ENCODE measurements at regions not wholly inside any gene's neighbourhood (a gene's known extent, or its start where the extent isn't known, plus 50 kb on each side); places are given as distances from the start of the nearest gene placed in this dataset.

DNA sequence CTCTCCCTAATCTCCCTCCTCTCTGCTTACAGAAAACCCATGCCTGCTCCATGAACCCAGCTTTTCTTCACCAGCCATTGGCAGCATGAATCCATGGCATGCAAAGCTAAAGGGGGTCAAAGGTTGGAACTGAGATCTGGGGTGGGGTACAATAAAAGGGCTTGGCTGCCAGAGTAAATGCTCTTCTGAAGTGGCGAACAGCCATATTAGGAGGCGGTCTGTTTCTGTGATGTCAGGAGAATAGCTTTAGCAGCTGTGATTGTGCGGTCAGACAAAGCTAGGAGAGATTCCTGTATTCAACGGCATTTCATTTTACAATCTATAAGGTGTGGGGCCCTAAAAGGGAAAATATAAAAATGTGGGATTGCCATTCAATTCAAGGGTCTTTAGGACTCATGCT lies 71.7 kb upstream of the TMPRSS2 start:
- TF ChIP-seq, protein P1, sequence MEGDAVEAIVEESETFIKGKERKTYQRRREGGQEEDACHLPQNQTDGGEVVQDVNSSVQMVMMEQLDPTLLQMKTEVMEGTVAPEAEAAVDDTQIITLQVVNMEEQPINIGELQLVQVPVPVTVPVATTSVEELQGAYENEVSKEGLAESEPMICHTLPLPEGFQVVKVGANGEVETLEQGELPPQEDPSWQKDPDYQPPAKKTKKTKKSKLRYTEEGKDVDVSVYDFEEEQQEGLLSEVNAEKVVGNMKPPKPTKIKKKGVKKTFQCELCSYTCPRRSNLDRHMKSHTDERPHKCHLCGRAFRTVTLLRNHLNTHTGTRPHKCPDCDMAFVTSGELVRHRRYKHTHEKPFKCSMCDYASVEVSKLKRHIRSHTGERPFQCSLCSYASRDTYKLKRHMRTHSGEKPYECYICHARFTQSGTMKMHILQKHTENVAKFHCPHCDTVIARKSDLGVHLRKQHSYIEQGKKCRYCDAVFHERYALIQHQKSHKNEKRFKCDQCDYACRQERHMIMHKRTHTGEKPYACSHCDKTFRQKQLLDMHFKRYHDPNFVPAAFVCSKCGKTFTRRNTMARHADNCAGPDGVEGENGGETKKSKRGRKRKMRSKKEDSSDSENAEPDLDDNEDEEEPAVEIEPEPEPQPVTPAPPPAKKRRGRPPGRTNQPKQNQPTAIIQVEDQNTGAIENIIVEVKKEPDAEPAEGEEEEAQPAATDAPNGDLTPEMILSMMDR (IDR thresholded peaks at IDR 0.05), result no peak
- TF ChIP-seq POLR2A (IDR thresholded peaks at IDR 0.05), result no peak

Data from uterus (tissue), 2 donors.